Type B pancreatic cell (in vitro differentiated cells): ENCODE measurements at regions not wholly inside any gene's neighbourhood (a gene's known extent, or its start where the extent isn't known, plus 50 kb on each side); places are given as distances from the start of the nearest gene placed in this dataset.

ENCODE experiments used
- DNase-seq: peaks from one replicate; pipeline ENCODE4 v3.0.0; 2021; ENCODE audit warnings: mixed read lengths; ENCODE audit not compliant: unreplicated experiment; ENCODE audit errors: extremely low spot score
- H3K27ac Mint-ChIP-seq: 2 replicates; pipeline ENCODE4 v1.8.0; 2021; ENCODE audit warnings: mild to moderate bottlenecking, mixed read lengths
- H3K27me3 Mint-ChIP-seq: 2 replicates; pipeline ENCODE4 v1.8.0; 2021; ENCODE audit warnings: mixed read lengths
- H3K36me3 Mint-ChIP-seq: 2 replicates; pipeline ENCODE4 v1.8.0; 2021; ENCODE audit warnings: mixed read lengths
- H3K4me1 Mint-ChIP-seq: one replicate; pipeline ENCODE4 v1.8.0; 2021; ENCODE audit warnings: mixed read lengths; ENCODE audit not compliant: unreplicated experiment
- H3K4me3 Mint-ChIP-seq: 2 replicates; pipeline ENCODE4 v1.8.0; 2021; ENCODE audit warnings: mild to moderate bottlenecking, mixed read lengths
- H3K9me3 Mint-ChIP-seq: 2 replicates; pipeline ENCODE4 v1.8.0; 2021; ENCODE audit warnings: mixed read lengths
- CTCF ChIP-seq: fragments of 200-600 bp; sonication (generic); conservative IDR thresholded peaks from 2 replicates; pipeline ENCODE4 v1.5.0; 2021; ENCODE audit warnings: antibody characterized with exemption, mild to moderate bottlenecking

GRCh38 chr19:28948026-28948425 is 264.9 kb downstream of the UQCRFS1 start:
- H3K27ac Mint-ChIP-seq = no peak overlapping the region
- TF ChIP-seq CTCF = no peak
- H3K4me1 Mint-ChIP-seq = peaks cover 5% of the 10 kb centered on the region
- no peak for DNase-seq
- H3K27me3 Mint-ChIP-seq = peaks cover 7% of the 10 kb centered on the region
- H3K9me3 Mint-ChIP-seq = no peaks in the 10 kb centered on the region
- no peak overlapping the region for H3K4me3 Mint-ChIP-seq
- no peaks in the 10 kb centered on the region for H3K36me3 Mint-ChIP-seq

GRCh38 chr19:28943651-28944050 is 269.3 kb downstream of the UQCRFS1 start:
- H3K4me1 Mint-ChIP-seq = peaks cover 5% of the 10 kb centered on the region
- no peaks in the 10 kb centered on the region for H3K36me3 Mint-ChIP-seq
- TF ChIP-seq CTCF = no peak
- no peak overlapping the region for H3K4me3 Mint-ChIP-seq
- H3K9me3 Mint-ChIP-seq = no peaks in the 10 kb centered on the region
- H3K27ac Mint-ChIP-seq = no peak overlapping the region
- no peak for DNase-seq
- H3K27me3 Mint-ChIP-seq = peaks cover 16% of the 10 kb centered on the region

GRCh38 chr19:28941833-28942232 is 271.1 kb downstream of the UQCRFS1 start:
- no peak overlapping the region for H3K27ac Mint-ChIP-seq
- H3K27me3 Mint-ChIP-seq = peaks cover 12% of the 10 kb centered on the region
- no peaks in the 10 kb centered on the region for H3K9me3 Mint-ChIP-seq
- no peak overlapping the region for H3K4me3 Mint-ChIP-seq
- H3K4me1 Mint-ChIP-seq = peaks cover 5% of the 10 kb centered on the region
- TF ChIP-seq CTCF = no peak
- H3K36me3 Mint-ChIP-seq = no peaks in the 10 kb centered on the region
- DNase-seq = no peak

- H3K4me3 Mint-ChIP-seq = no peak overlapping the region
- peaks cover 12% of the 10 kb centered on the region for H3K27me3 Mint-ChIP-seq
- TF ChIP-seq CTCF = no peak
- no peaks in the 10 kb centered on the region for H3K36me3 Mint-ChIP-seq
- no peak overlapping the region for H3K27ac Mint-ChIP-seq
- no peak for DNase-seq
- no peaks in the 10 kb centered on the region for H3K9me3 Mint-ChIP-seq
- no peaks in the 10 kb centered on the region for H3K4me1 Mint-ChIP-seq
Observed at GRCh38 chr19:28940751-28941500, 272.0 kb downstream of the UQCRFS1 start.

- Mint-ChIP-seq H3K4me3 (no peak overlapping the region), H3K27me3 (peaks cover 8% of the 10 kb centered on the region), H3K36me3 (no peaks in the 10 kb centered on the region), H3K27ac (no peak overlapping the region), H3K4me1 (no peaks in the 10 kb centered on the region), H3K9me3 (no peaks in the 10 kb centered on the region)
- no peak for DNase-seq
- TF ChIP-seq CTCF = no peak
Observed at GRCh38 chr19:28939236-28939635, 273.7 kb downstream of the UQCRFS1 start.

GRCh38 chr19:28936001-28936400 is 276.9 kb downstream of the UQCRFS1 start:
- Mint-ChIP-seq H3K36me3 (no peaks in the 10 kb centered on the region), H3K9me3 (no peaks in the 10 kb centered on the region), H3K4me1 (no peaks in the 10 kb centered on the region), H3K27ac (no peak overlapping the region), H3K4me3 (no peak overlapping the region), H3K27me3 (peaks cover 12% of the 10 kb centered on the region)
- TF ChIP-seq CTCF = no peak
- DNase-seq = no peak
